ENCODE measurements at regions not wholly inside any gene's neighbourhood (a gene's known extent, or its start where the extent isn't known, plus 50 kb on each side); places are given as distances from the start of the nearest gene placed in this dataset.
A peak's percentile ranks its signal among the peaks of the same experiment; 100 is the strongest.

DNA sequence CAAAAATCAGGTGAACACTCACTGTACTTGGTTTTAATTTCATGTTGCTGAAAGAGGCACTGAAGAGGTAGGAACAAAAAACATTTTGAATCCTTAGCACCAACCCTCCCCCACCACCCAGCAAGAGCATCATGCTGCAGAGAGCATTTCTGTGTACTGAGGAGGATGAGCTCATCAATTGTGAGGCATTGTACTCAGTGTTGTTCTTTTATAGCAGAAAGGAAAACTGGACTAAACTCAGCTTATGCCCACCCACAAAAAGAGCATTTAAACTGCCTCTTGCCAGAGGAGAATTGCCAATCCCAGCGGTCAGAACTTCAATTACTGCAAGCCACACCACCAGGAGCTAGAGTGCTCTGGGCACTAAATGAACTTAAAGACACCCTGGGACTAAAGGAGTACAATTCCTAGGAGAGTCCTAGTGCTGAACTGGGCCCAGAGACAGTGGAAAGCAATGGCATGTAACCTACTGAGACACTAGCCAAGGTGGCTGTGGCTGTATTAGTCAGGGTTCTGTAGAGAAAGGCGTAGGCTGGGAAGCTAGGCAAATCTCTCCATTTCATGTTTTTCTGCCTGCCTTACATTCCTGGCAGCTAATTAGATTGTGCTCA, 280.7 kb upstream of the KLHL4 start:
- no peak for DNase-seq (ENCODE audit: extremely low spot score, unreplicated experiment)
- H3K27ac Mint-ChIP-seq, result no peak overlapping the region
- H3K36me3 Mint-ChIP-seq, result no peaks in the 10 kb centered on the region
- H3K9me3 Mint-ChIP-seq, result peaks cover 4% of the 10 kb centered on the region
- TF ChIP-seq CTCF (conservative IDR thresholded peaks at IDR 0.05), result no peak
- no peaks in the 10 kb centered on the region for H3K4me1 Mint-ChIP-seq (ENCODE audit: unreplicated experiment)
- no peak overlapping the region for H3K4me3 Mint-ChIP-seq
- no peaks in the 10 kb centered on the region for H3K27me3 Mint-ChIP-seq

- no peak for TF ChIP-seq CTCF (conservative IDR thresholded peaks at IDR 0.05)
- H3K27me3 Mint-ChIP-seq, result no peaks in the 10 kb centered on the region
- peaks cover 14% of the 10 kb centered on the region for H3K4me1 Mint-ChIP-seq (ENCODE audit: unreplicated experiment)
- peaks cover 7% of the 10 kb centered on the region for H3K9me3 Mint-ChIP-seq
- no peak for DNase-seq (ENCODE audit: extremely low spot score, unreplicated experiment)
- H3K36me3 Mint-ChIP-seq, result no peaks in the 10 kb centered on the region
- H3K27ac Mint-ChIP-seq, result peak overlapping the region; percentile 71
- H3K4me3 Mint-ChIP-seq, result no peak overlapping the region
Measured at GRCh38 chrX:87265518-87265917, 252.1 kb upstream of the KLHL4 start.

DNA sequence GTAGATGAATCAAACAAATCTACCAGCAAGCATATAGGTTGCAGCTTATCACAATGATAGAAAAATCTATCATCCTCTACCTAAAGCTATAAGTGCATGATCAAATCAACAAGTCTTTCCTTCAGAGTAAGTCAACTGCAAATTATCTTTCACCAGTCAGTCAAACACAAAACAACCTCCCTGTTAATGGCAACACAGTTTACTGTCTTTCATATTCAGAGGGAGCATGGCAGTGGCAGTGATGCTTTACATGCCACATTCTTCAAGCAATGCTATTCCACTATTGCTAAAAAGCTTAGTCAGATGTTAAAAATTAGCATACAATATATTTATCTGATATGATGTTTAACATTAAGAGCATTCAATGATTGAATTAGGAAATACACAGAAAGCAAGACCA, 245.1 kb upstream of the KLHL4 start:
- Mint-ChIP-seq H3K27me3 (no peaks in the 10 kb centered on the region), H3K4me3 (no peak overlapping the region), H3K36me3 (no peaks in the 10 kb centered on the region), H3K4me1 (ENCODE audit: unreplicated experiment) (no peaks in the 10 kb centered on the region), H3K27ac (no peak overlapping the region), H3K9me3 (no peaks in the 10 kb centered on the region)
- DNase-seq (ENCODE audit: extremely low spot score, unreplicated experiment), result no peak
- TF ChIP-seq CTCF (conservative IDR thresholded peaks at IDR 0.05), result no peak

DNA sequence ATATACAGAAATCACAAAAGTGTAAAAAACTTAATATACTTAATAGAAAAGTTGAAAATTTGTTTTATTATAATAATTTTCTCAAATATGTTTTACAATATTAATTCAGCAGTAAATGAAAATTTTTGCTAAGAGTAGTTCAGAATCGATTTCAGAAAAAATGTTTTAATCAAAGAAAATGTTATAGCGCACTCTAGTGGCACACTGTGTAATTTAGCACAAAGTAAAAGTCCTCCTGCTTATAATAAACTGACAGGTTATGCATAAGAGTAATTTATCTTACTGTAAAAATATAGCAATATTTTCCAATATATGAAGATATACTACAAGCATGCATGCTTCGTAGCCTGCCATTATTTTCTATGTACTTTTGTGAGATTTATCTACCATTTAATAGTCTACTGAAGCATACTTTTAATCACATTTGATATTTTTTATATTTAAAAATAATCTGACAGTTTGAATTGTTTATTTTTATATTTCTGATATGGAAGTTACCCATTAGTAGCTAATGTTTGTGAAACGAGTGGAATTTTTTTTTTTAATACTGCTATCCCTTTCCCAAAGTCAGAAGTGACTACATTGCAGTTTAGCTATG, 217.9 kb upstream of the KLHL4 start:
- DNase-seq (ENCODE audit: extremely low spot score, unreplicated experiment), result no peak
- no peaks in the 10 kb centered on the region for H3K27me3 Mint-ChIP-seq
- H3K36me3 Mint-ChIP-seq, result no peaks in the 10 kb centered on the region
- no peaks in the 10 kb centered on the region for H3K9me3 Mint-ChIP-seq
- H3K27ac Mint-ChIP-seq, result no peak overlapping the region
- no peaks in the 10 kb centered on the region for H3K4me1 Mint-ChIP-seq (ENCODE audit: unreplicated experiment)
- no peak overlapping the region for H3K4me3 Mint-ChIP-seq
- TF ChIP-seq CTCF (conservative IDR thresholded peaks at IDR 0.05), result peak; percentile 89

DNA sequence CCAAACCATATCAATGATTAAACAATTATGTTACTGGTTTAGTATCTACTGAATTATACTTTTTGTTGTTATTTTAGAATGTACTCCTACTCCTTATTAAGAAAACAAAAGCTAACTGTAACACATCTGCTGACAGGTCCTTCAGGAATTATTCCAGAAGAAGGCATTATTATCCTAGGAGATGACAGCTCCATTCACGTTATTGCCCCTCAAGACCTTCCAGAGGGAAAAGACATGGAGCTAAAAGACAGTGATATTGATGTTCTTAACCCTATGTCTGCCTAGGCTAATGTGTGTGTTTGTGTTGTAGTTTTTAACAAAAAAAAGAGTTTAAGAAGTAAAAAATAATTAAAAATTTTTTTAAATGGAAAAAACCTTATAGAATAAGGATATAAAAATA, 206.8 kb upstream of the KLHL4 start:
- H3K27me3 Mint-ChIP-seq, result no peaks in the 10 kb centered on the region
- TF ChIP-seq CTCF (conservative IDR thresholded peaks at IDR 0.05), result no peak
- H3K36me3 Mint-ChIP-seq, result no peaks in the 10 kb centered on the region
- no peak overlapping the region for H3K4me3 Mint-ChIP-seq
- no peak for DNase-seq (ENCODE audit: extremely low spot score, unreplicated experiment)
- no peaks in the 10 kb centered on the region for H3K4me1 Mint-ChIP-seq (ENCODE audit: unreplicated experiment)
- H3K27ac Mint-ChIP-seq, result no peak overlapping the region
- no peaks in the 10 kb centered on the region for H3K9me3 Mint-ChIP-seq

Measured in type B pancreatic cell (in vitro differentiated cells).